ENCODE measurements at regions not wholly inside any gene's neighbourhood (a gene's known extent, or its start where the extent isn't known, plus 50 kb on each side); places are given as distances from the start of the nearest gene placed in this dataset.

DNA sequence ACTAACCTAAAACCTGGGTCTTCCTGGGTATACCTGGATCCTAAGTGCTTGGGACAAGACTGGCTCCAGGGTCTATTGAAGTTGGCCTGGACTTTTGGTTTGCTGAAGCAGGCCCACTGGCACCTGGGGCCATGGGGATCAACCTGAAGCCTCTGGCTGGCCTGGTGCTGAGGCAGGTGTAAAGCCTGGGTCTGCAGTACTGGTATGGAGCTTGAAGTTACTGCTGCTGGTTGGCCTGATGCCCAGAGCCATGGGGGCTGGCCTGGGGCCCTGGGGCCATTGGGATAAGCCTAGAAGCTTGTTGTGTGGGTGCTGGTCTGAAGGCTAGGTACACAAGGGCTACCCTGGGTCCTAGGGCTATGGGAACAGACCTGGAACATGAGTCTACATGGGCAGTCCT is 743.2 kb upstream of the GRIA3 start:
- TF ChIP-seq, protein P1, sequence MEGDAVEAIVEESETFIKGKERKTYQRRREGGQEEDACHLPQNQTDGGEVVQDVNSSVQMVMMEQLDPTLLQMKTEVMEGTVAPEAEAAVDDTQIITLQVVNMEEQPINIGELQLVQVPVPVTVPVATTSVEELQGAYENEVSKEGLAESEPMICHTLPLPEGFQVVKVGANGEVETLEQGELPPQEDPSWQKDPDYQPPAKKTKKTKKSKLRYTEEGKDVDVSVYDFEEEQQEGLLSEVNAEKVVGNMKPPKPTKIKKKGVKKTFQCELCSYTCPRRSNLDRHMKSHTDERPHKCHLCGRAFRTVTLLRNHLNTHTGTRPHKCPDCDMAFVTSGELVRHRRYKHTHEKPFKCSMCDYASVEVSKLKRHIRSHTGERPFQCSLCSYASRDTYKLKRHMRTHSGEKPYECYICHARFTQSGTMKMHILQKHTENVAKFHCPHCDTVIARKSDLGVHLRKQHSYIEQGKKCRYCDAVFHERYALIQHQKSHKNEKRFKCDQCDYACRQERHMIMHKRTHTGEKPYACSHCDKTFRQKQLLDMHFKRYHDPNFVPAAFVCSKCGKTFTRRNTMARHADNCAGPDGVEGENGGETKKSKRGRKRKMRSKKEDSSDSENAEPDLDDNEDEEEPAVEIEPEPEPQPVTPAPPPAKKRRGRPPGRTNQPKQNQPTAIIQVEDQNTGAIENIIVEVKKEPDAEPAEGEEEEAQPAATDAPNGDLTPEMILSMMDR (conservative IDR thresholded peaks at IDR 0.05): no peak
- H3K27ac ChIP-seq: no peak overlapping the region

DNA sequence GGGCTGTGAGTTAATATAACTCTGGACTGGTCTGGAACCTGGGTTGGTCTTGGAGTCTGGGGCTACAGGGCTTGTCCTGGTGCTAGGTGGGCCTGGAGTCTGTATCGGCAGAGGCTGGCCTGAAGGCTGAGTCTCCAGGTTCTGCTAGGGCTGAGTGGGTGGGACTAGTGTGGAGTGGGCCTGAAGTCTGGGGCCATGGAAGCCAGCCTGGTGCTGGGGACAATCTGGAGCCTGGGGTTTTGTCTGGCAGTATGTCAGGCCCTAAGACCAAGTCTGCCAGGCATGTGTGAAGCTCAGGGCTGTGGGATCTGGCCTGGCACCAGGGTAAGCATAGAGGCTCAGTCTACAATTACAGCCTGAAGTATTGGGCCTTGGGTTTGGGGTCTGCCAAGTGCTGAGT is 742.6 kb upstream of the GRIA3 start:
- TF ChIP-seq, protein P1 (conservative IDR thresholded peaks at IDR 0.05): no peak
- H3K27ac ChIP-seq: no peak overlapping the region

DNA sequence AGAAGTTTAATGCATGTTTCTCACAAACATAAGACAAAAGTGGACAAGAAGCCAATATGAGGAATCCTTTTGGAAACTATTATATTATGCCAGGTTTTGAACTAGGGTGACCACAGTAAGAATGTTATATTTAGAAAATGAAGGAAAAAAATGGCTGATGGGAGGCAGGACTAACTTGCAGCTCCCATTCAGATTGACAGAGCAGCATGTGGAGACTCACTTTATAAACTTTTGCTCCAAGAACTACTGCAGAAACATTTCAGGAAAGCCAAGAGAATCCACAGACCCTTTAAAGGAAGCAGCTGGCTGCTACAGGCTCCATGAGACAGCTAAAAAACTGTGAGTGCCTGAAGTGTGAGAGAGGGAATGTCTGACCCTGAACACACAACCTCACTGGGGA is 738.6 kb upstream of the GRIA3 start:
- TF ChIP-seq, protein P1 (conservative IDR thresholded peaks at IDR 0.05): no peak
- no peak overlapping the region for H3K27ac ChIP-seq

DNA sequence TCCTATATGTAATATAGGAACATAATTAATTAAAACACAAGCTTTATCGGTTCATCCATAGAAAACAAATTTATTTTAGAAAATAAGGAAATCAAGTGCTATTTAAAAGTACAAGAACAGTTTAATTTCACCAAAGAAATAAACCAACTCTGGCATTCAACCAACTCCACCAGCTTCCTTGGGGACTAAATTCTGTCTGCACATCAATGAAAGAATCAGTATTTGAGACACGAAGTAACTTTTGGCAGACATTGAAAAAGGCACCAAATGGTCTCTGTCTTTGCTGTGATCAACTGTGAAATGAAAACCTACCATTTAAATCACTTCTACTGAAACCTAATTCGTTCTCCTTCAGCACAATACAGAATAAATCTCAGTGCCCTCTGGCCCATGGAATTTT is 719.7 kb upstream of the GRIA3 start:
- no peak overlapping the region for H3K27ac ChIP-seq
- TF ChIP-seq, protein P1 (conservative IDR thresholded peaks at IDR 0.05): no peak

DNA sequence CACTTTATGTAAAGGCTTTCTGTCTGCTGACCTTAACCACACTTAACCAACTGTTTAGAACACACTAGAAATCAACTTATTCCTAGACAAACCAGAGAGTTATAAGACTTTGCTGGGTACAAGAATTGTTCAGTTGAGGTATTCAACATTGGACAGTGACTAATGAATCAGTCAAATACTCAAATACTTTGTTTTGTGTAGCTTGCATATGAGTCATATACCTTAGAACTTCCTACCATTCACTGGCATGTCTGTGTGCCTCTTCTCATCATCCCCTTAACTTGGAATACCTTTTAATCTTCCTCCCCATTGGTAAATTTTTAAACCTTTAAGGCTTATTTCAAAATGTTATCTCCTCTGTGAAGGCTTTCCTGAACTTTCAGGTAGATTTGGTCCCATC is 708.8 kb upstream of the GRIA3 start:
- TF ChIP-seq, protein P1 (conservative IDR thresholded peaks at IDR 0.05): no peak
- H3K27ac ChIP-seq: no peak overlapping the region

DNA sequence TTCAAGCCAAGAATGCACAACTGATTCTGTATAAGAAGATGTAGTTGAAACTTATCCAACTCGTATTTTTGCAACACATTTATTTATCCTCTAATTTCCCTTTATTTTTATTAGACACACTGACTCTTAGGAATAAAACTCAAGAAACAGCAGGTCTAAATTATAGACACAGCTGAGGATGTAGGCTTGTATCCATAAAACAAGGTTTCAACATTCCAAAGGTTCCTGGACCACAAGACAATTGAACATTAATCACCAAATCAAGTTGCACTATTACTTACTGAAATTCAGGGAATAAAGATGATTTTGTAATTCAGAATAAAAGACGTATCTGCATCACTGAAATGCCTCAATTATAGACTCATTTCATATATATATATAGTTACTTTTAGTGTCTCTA is 683.5 kb upstream of the GRIA3 start:
- TF ChIP-seq, protein P1 (conservative IDR thresholded peaks at IDR 0.05): no peak
- no peak overlapping the region for H3K27ac ChIP-seq

DNA sequence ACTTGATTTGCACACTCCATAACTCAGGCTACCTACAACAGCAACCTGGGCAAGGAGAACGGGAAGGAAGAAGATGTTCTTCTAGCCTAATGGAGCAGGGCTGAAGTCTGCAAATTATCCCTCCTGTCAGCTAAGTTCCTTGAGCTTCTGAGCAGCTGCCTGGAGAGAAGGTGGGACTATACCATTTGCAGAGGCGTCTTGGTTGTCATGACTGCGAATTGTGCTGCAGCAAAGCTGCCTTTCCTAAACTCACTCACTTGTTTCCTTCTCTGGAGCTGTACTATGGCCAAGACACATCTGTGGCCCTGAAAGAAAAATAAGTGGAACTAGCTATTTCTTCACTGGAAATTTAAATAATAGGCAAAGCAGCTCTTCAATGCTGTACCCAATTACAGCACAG is 682.4 kb upstream of the GRIA3 start:
- TF ChIP-seq, protein P1 (conservative IDR thresholded peaks at IDR 0.05): no peak
- H3K27ac ChIP-seq: no peak overlapping the region

DNA sequence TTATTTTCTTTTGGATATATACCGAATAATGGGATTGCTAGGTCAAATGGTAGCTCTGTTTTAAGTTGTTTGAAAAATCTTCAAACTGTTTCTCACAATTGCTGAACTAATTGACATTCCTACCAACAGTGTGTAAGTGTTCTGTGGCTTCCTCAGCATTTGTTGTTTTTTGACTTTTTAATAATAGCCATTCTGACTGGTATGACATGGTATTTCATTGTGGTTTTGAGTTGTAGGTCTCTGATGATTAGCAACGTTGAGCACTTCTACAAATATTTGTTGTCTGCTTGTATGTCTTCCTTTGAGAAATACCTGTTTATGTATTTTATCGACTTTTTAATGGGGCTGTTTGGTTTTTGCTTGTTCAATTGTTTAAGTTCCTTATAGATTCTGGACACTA is 680.1 kb upstream of the GRIA3 start:
- no peak overlapping the region for H3K27ac ChIP-seq
- TF ChIP-seq, protein P1 (conservative IDR thresholded peaks at IDR 0.05): no peak
